GM13977 (cell line): ENCODE measurements at regions not wholly inside any gene's neighbourhood (a gene's known extent, or its start where the extent isn't known, plus 50 kb on each side); places are given as distances from the start of the nearest gene placed in this dataset.

Experiments used
- DNase-seq: peaks from one replicate; pipeline ENCODE4 v3.0.0; 2012; ENCODE audit warnings: low spot score
- CTCF ChIP-seq: IDR thresholded peaks from 2 replicates; pipeline ENCODE4 v1.5.1; 2012; ENCODE audit warnings: mild to moderate bottlenecking, control low read depth; ENCODE audit not compliant: insufficient read depth; ENCODE audit errors: extremely low read depth, missing control alignments
- in situ Hi-C: fragments of 300-500 bp; cut with MboI; formaldehyde crosslinking; loops from one replicate; pipeline ENCODE4 v1.12.0; 2022; ENCODE audit warnings: low sequenced_read_pairs, low pct_unique_long_range_greater_than_20kb, mixed read lengths, inconsistent platforms; ENCODE audit not compliant: unreplicated experiment

- no peak for DNase-seq
- in situ Hi-C loops = no loop called here
- no peak for TF ChIP-seq CTCF
Measured at GRCh38 chr3:181569356-181569940, 142.3 kb upstream of the SOX2 start.

DNA sequence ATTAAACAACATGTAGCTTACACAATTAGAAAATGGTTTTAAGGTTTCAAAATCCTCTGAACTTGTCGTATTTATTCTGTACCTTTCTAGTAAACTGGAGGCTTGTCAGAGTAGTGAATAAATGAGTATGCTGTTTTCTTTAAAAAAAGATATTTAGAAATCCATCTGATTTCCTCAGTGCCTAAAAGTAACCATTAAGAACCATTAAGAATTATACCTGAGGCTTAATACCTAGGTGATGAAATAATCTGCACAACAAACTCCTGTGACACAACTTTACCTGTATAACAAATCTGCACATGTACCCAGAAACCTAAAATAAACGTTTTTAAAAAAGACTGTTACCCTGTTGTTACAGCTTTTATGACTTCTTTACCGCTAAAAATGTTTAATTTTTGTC is 143.0 kb upstream of the SOX2 start:
- TF ChIP-seq CTCF = no peak
- DNase-seq = no peak
- in situ Hi-C loops = no loop called here

- in situ Hi-C loops = no loop called here
- DNase-seq = no peak
Measured at GRCh38 chr3:181568248-181568647, 143.5 kb upstream of the SOX2 start.

DNA sequence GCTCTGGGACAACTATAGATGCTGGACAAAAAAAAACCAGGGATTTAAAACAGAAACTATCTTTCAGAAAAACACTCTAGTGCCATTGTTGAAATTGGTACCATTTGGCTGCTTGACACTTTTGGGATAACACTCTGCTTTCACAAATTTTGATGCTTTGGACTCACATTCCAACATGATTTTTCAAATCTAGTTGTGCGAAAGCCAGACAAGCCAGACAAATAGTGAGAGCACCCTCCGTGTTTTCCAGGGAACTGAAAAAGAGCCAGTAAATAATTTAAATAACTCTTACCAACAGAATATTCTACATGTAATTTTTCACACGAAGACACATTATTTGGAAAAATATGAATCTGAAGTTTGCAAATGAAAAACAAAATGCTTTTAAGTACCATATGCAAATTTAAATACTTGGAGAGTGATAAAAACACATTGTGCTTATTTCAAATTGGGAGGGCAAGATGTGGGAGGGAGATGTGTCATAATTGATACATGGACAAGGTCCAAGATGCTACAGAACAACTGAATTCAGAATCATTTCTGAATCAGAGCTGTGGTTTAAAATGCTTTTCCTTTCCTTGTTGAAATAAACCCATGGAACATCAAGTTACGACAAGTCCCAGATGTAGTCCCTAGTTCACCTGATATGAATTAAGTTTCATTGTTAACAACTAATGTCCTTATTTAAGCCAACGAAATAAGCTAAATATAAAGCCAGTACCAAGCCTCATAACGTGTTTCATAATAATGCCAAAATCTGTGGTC is 144.2 kb upstream of the SOX2 start:
- DNase-seq = no peak
- in situ Hi-C loops = no loop called here
- no peak for TF ChIP-seq CTCF

More at GRCh38 chr3:181568248-181568647, 143.5 kb upstream of the SOX2 start:
- no peak for TF ChIP-seq CTCF

DNA sequence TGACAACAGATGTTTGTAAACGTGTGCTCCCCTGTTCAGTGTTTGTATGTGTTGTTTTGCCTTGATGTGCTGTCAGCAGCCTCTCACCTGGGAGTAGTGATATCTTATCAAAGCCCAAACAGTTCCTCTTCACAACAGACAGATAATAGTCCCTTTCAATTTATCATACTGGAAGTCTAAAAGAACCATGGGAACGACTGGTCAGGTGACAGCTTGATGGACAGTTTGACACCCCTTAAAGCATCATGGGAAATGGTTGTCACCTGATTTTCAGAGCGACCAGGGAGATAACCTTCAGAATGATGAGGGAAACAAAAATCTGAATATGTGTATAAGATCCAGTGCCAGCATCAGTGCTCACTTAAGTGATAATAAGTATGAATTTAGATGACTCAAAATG is 146.3 kb upstream of the SOX2 start:
- no peak for TF ChIP-seq CTCF
- in situ Hi-C loops = no loop called here
- no peak for DNase-seq

DNA sequence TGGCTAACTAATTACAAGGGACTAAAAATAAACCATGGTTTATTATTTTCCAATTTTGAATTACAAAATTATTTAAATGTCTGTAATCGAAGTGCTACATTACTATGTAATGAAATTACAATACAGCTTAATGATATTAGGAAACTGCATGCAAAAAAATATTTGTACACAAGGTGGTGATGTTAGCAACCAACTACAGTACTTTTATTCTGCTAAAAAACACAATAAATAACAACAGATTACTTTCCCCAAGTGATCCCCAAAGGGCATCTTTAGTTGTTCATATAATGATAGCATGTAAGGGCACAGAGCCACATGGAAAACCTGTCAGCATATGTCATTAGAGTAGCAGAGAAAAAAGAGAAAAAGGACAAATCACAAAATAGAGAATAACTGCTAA is 147.5 kb upstream of the SOX2 start:
- no peak for TF ChIP-seq CTCF
- DNase-seq = no peak
- in situ Hi-C loops = no loop called here
